Activated CD8-positive, alpha-beta memory T cell treated with anti-CD3 and anti-CD28 coated beads, Interleukin-2, amount 50 U/mL, for 24 hours (primary cell): ENCODE measurements at regions not wholly inside any gene's neighbourhood (a gene's known extent, or its start where the extent isn't known, plus 50 kb on each side); places are given as distances from the start of the nearest gene placed in this dataset.

Source experiments
- DNase-seq: peaks from one replicate; pipeline ENCODE4 v3.0.0-alpha.2; 2020; ENCODE audit errors: extremely low read depth

DNA sequence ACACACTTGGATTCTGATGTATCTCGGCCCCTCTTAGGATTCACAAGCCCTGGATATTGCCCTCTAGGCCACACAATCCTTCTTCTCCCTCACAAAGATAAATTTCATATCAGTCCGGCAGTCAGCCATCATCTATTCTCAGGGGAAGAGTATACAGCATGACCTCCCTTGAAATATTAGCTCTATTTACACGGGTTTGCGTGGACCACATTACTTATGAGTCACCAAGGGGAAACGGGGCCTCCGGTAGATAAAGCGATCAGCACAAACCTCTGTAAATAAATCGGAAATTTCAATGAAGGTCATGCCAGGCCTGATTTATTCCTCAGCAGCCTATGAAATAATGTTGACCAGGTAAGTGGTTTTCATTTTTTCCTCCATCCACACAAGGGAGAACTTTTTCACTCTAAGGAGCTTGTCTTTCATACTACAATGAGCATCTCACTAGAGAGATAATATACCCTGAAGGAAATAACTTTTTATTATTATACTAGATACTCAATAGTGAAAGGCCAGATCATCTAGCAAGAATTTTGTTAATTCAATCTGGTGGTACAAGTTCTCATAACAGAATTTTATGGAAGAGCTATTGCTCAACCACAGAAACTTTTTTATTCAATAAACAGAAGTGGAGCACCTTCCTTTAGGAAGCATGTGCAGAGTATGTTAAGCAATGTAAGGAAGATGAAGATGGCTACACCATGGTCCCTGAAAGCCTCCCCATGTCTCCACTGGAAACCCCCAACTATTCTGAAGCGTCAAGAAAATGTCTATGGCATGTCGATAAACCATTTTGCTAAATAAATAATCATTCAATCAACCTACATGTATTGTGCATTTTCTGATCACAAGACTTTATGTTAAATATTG, 125.2 kb upstream of the PIK3C3 start:
- DNase-seq, result no peak

DNA sequence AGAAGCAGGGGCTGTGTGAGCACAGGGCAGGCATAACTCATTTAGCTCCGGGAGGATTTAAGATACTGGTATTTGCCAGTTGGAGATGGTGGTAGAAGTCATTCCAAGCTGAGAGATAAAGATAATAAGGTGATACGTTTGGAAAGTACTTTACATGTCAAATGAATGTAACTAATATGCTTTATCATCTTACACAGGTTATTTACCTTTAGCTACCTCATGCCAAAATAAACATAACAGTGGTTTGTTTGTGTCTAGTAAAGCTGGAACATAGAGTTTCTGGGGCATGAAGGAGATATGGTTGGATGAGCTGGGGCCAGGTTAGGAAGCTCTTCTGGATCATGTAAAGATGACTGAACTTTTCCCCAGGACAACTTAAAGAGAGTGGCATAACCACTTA, 126.9 kb upstream of the PIK3C3 start:
- no peak for DNase-seq

DNA sequence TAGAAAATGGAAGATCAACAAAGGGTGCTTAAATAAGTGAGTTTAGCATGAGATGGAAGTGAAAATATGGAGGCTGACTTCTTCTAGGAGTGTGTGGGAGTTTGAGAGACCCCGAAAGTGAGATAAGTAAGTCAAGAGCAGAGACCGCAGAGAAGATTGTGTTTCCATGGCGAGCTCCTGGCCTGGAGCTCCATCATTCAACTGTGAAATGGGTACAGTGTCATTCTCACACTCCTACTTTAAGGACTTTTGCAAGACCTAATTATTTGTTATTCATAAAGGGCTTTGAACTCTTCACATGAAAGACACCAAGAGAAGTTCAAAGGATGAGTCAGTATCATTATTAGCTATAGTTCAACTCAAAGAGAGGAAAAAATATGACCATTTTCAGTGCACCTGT, 134.2 kb upstream of the PIK3C3 start:
- no peak for DNase-seq

DNA sequence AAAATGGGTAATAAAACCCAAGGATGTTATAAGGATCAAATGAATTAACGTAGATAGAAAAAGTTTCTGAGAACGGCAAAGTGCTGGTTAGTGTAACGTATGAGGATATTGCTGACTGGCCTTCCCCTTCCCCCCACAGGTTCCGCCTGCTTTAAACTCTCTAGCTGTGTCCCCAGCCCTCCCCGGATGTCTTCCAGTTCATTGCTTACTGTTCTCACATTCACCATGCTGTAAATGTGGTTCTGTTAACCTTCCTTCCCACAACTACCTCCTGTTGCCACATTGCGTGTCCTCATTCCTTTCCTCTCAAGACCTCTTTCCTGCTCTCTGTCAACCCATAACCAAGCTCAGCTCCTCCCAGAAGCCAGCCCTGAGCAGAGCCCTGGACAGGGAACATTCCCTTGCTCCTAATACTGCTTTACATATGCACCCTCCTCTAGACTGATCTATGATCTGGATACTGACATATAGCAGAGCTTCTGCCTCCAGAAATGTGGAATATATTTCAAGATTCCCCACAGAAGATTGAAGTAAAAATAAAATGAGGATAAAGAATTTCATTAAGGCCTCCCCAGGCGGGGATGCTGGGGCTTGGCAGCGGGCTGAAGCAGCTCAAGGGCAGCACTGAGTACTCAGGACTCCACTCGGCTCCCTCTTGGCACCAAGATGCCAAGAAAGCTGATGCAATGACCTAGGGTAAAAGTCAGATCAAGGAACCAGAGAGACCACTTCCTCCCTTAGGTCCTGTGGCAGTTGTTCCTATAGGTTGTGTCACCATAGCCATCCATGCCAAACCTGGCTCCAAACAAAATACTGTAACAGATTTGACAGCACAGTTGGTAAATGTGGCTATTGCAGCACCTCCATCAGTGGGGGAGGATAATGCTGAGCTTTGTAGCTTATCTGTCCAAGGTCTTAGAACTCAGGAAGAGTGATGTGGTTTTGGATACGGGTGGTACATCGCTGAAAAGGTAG, 136.4 kb upstream of the PIK3C3 start:
- DNase-seq, result no peak

DNA sequence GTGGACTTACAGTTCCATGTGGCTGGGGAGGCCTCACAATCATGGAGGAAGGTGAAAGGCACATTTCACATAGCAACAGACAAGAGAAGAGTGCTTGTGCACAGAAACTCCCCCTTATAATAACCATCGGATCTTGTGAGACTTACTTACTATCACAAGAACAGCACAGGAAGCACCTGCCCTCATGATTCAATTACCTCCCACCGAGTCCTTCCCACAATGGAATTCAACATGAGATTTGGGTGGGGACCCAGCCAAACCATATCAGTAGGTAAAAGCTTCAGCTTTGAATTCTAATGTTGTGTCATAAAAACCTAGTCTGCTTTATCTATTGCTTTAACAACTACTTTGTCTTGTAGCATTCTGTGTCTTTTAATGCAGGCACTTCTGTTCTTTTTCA, 140.4 kb upstream of the PIK3C3 start:
- DNase-seq, result no peak

DNA sequence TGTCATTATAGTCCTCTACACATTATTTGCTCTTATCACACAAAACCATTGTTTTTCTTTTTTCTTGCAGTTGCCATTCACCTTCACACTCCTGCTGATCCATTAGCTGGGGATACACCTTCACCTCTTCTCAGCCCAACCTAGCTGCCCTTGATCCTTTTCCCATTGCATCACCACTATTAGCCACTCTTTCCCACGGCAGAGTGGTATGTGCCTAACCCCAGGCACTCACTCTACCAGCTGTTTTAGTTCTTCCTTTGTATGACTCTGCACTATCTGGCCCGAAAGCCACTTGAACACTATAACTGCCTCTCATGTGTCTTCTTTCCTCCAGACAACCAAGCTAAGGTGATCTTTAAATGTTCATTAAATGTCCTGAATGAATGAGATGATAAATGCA, 145.4 kb upstream of the PIK3C3 start:
- no peak for DNase-seq

DNA sequence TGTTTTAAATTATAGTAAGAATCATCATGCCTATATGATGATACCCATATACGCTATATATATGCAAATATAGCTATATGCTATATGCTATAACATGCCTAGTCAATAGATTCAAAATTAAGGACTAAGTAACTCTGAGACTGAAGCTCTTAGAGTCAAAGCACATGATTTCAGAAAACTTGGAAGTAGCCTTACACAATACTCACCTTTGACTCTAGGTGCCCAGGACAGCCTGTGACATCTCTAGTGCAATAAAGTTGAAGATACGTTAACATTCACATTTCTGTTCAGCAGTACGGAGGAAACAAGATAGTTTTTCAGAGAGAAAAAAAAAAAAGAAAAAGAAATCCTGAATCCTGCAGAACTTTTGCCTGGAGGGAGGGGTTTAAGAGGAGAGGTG, 149.7 kb upstream of the PIK3C3 start:
- no peak for DNase-seq

DNA sequence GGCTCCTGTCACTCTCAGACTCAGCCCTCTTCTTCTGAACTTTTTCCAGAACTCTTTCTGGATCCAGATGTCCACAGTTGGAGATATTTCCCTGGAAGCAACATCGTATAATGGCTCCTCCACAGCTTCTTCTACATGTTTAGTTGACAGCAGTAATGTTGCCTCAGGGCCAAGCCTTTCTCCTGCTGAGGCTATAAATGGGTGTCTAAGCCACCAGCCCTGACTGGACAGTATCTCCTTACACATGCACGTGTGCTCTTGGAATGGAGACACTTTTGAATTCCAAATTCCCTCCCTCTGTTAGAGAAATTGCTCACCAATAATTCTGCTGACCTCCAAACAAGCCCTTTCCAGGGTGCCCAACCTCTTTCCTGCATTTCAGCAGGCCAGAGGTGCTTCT, 156.2 kb upstream of the PIK3C3 start:
- DNase-seq, result no peak

DNA sequence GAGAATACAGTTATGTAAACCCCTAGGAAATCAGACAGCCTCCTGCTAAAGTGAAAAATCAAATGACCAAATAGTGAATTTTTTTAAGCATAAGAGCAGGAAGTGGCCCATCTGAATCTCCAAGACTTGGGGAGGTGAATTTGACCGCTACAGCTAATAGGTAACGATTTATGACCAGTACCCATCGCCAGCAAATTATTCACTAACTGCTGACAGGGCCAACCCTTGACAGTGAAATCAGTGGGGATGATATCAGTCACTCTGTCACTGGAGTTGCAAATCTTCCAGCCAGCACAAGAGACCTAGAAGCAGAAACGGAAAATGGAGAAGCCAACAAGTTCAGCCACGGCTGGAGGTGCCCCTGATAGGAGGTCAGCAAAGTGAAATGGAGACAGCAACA, 164.3 kb upstream of the PIK3C3 start:
- no peak for DNase-seq

DNA sequence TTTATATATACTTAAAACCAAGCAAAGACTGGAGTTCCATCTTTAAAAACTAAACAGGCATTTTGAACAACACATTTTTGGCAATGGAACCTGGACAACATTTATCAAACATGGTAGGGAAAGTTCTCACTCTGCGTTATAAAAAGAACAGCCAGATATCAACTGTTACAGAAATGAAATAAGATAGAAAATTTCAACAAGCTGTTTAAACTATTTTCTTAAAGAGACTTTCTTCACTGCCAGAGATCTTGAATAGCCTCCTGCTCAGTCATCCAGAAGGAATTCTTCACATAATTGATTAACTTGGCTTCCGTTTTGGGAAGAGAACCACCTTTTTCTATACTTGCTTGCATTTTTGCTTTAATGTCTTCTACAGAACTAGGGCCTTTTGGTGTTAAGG, 166.0 kb upstream of the PIK3C3 start:
- DNase-seq, result no peak

DNA sequence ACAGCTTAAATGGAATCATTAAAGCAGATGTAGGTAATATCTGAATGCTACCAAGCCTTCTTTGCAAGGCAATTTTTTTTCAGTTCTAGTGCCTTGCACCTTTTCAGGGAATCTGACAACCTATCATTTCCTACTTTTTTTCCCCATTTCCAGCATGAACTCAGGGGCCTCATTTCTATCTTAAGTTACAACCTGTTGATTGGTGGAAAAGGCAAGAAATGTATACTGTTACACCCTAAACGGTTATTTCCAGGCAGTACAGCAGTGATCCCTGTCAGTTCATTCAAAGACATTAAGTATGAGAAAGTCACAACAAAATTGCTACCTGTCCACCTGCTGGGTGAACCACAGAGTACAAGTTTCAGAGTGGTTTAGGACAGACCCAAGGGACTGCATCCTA, 171.2 kb upstream of the PIK3C3 start:
- no peak for DNase-seq

DNA sequence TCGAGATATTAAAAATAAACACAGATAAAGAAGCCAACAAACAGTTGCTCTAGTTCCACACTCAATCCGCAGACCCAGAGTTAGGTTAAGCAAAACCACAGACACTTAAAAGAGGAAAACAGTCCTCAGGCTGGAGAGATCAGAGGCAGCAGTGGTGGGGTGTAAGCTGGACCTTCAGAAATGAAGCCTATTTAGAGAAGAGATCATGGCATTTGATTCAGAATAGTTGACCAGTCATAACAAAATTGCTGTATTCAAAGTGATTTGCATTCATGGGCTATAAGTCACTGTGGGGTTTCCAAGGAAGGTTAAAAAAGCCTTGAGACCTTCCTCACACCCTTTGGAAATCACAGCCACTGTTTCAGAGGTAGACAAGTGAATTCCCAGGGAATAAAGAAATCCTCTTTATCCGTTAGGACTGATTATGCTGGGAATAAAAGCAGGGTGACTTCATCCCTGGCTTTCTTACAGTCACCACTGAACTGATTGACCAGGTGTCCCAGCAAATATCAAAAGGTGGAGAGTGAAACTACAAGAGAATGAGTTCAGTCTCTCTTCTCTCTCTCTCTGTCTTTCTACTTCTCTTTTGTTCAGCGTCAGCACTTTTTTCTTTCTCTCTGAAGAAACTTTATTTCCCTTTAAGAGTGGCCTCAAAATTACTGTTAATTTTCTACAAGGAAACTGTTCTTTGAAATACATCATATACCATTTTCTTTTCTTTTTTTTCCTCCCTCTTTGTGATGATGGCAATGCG, 171.8 kb upstream of the PIK3C3 start:
- no peak for DNase-seq

DNA sequence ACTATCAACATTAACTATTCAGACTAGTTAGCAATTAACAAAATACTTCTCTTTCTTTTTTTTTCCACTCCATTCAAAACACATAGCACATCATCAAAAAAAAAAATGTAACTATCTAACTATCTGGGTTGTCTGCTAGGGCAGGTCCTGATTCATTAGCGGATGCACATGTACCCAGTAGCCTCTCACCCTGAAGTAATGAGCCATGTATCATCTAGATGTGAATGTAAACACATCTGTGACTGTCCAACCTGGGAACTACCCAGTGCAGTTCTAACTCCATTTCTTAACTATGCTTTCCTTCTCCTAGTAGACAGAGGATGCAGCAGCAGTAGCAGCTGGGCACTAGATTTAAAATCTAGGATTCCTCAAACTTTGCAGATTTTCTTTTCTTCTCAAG, 183.1 kb upstream of the PIK3C3 start:
- no peak for DNase-seq

DNA sequence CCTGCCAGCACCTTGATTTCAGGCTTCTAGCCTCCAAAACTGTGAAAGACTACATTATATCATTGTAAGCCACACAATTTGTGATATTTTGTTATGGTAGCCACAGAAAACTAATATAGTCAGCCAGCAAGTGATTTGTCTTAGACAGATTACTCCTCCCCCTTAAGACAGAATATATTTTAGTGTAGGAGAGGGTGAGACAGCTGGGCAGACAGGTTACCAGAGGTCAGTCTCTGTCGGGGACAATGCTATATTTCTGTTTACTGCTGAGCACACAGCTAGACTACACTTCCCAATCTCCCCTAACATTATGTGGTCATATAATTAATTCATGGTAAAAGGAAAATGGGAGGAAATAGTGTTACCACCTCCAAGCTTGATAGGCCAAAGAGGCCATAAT, 185.8 kb upstream of the PIK3C3 start:
- DNase-seq, result no peak

DNA sequence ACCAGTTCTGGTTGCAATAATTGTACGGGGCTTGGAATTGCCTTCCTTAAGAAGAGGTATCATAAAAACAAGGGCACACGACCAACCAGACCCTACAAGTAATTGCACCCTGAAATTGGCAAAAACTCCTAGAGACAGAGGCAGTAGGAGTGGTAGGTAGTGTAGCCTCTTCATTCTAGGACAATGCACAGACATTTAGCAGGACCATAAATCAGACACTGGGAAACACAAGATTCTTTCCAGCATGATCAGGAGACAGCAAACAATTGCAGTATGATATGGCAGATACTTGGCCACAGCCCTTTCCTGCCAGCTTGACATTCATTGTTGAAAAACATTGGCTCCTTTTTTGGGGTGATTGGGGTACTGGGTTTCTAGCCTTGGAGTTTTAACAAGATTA, 186.6 kb upstream of the PIK3C3 start:
- DNase-seq, result no peak

DNA sequence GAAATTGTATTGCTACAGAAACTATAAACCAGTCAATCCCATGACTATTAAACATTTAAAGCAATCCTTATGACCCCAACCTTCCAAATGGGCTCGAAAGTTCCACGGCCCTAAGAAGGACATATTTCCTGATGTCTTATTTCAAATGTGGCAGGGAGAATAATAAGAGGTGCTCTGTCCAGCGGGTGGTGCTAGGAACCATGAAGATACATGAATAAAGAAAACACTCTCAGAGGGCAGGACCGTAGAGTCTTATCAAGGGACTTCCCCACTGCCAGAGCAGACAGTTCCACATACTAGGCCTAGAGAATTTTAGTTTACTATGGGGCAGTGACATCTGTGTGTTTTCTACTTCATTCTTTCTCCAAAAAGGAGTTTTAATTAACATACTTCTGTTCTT, 187.1 kb upstream of the PIK3C3 start:
- no peak for DNase-seq

DNA sequence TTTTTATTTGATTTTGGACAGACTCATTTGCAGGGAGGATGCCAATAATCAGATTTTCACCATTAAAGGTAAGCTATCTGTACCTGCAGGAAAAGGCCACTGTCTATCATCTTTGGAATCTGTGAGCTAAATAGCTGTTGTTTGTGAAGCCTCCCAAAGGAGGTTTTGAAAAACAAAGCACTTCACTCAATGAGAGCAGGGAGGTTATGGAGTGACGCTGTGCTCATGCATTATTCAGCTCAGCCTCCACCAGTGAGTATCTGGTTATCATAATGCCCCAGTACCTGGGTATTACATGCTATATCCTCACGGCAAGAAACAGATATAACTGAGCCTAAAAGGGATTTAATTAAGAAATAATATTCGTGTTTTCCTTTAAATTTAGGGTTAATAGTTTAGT, 189.6 kb upstream of the PIK3C3 start:
- no peak for DNase-seq

DNA sequence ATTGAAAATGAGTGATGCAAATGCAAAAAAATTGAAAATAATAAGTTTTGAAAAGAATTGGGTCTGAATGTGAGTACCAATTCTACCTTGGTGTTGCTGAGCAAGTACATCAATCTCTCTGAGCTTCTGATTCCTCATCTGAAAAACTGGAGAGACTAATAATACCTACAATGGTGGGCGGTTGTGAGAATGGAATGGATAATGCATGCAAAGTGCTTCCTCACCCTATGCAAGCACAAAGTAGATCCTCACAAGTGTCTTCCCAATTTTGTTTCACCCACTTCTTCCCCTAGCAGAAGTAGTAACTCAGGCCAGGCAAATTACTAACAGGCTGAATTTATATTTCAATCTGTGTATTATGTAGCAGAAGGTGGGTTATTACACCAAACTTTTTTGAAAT, 191.7 kb upstream of the PIK3C3 start:
- no peak for DNase-seq

DNA sequence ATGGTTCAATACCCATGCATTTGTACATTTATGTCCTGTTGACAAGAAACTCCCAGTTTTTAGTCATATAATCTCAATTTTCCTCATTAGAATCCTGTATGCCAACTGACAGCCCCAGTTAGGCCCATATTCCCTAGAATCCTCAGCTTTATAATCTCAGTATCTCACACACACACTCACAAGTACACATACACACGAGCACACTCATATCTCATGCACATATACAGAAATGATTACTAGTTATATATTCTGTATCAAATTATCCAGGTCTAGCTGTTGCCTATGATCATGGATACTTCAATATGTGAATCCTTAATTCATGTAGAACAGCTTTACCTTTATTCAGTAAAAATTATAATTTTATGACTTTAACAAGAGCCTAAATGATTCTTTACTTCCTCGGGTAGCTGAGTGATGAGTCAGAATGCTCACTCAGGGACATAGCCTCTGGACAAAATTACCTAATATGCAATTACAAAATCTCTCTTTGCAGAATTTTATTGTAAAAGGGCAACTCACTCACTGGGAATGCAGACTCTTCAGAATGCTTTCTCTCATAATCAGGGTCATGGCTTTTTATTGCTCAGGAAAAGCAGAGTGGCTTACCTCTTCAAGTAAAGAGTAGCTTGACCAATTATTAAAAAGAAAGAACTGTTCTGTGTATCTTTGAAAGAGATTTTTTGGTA, 193.6 kb upstream of the PIK3C3 start:
- no peak for DNase-seq

DNA sequence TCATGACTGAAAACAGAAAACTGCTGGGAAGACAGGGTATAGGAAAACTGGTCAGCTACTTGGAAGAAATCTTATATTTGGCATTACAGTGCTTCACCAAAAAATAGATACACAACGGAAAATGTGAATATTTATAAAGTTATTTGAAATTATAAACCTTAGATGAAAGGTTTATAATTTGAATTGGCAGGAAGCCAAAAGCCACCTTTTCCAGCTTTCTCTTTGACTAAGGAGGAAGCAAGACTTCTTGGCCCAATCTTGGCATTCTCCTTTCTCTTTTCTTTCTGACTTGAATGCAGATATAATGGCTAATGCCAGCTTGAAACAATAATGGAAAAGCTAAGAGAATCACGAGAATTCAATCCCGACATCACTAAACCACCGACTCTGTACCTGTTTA, 196.5 kb upstream of the PIK3C3 start:
- DNase-seq, result no peak

DNA sequence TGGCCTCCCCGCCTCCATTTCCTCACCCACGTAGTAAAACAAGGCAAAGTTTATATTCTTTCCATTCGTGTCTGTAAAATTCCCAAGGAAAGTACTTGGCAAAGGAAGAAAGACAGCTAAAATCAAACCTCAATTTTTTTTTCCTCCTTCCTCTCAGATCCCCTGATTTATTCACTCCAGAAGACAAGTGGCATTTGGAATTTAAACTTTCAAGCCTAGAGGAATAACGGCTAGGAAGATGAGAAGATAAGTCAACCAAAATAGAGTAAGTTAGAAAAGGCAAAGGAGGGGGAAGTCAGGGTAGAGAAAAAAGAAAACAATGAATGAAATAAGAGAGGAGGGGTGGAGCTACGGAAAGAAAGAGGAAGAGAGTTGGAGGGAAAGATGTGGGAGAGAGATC, 198.9 kb upstream of the PIK3C3 start:
- DNase-seq, result no peak

DNA sequence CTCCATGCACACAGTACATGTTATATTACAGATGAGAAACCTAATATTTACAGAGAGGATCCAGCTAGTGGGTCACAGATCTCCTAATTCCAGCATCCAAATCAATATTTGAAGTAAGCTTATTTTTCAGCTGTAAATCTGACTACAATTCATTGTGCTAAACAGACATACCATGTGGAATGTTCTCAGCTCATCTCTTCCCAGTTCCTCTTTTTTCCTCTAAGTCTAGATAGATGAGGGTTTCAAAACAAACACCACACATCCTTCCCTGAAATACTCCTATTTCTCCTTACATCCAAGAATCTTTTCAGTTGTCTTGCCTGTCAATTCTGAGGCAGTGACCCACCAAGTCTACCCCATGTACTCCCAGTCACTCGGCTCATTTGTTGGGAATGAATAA, 200.7 kb upstream of the PIK3C3 start:
- DNase-seq, result no peak
